ENCODE measurements at regions not wholly inside any gene's neighbourhood (a gene's known extent, or its start where the extent isn't known, plus 50 kb on each side); places are given as distances from the start of the nearest gene placed in this dataset.

DNA sequence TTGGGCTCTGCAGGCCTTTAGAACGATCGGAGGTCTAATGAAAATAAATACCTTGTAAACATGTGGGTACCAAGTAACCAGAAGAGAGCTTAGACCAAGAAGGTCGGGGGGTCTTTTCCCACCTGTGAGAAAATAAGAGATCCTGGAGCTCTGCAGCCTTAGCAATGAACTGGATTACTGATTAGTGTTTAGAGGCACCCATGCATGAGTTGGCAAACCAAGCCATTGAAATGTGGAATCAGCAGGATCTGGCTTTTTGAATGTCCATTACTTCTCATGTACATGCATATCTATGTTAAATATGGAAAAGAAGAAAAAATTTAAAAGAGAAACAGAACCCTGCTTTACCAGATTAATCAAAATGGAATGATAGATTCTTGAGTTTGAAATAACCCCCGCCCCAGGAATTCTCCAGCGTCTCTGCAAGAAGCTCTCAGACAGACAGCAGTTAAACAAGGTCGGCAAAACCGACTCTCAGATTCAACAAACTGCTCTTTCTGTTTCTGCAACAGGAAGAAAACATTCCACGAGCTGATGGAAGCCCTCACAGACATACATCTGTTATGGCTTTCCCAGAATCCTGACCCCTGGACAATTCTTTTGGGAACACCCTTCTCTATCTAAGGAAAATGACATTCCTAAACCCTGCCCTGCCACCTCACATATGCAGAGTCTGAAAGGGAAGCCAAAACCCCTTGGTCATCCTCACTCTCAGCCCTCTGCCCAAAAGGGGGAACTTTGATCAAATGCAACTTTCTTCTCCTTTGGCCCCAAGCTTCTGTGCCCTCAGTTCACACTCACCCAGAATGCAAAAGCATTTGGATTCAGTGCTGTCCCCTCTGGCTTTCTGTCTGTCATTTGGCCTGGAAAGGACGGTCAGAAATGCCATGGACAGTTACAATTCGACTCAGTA lies 78.7 kb upstream of the EN2 start:
- Mint-ChIP-seq H3K27me3 (peaks cover 77% of the 10 kb centered on the region), H3K27ac (no peak overlapping the region), H3K4me3 (no peak overlapping the region), H3K4me1 (peaks cover 43% of the 10 kb centered on the region), H3K9me3 (ENCODE audit: insufficient read depth) (no peaks in the 10 kb centered on the region)
- TF ChIP-seq CTCF (IDR thresholded peaks at IDR 0.05) (no peak), EZH2 (IDR thresholded peaks at IDR 0.05; ENCODE audit: borderline replicate concordance, insufficient read depth, low read depth, low read length, poor library complexity, severe bottlenecking) (no peak)
- Histone ChIP-seq H3K4me3 (ENCODE audit: control extremely low read depth in 1 of 5, extremely low read depth in 1 of 5, insufficient read depth in 1 of 5, low read depth in 2 of 5, low read length in 4 of 5) (no peak overlapping the region), H3K79me2 (ENCODE audit: control insufficient read depth, insufficient read depth, low read length) (no peaks in the 10 kb centered on the region), H3K36me3 (replicated peaks in 1 of 2; ENCODE audit: control extremely low read depth in 1 of 2, control insufficient read depth in 1 of 2, extremely low read depth in 1 of 2, insufficient read depth in 2 of 2, low read length in 1 of 2) (no peaks in the 10 kb centered on the region), H4K20me1 (ENCODE audit: control insufficient read depth, insufficient read depth, low read length, poor library complexity, severe bottlenecking) (peaks cover 8% of the 10 kb centered on the region), H3K4me1 (ENCODE audit: control insufficient read depth in 2 of 2, insufficient read depth in 2 of 2, low read length in 2 of 2) (peaks cover 60 to 75% of the 10 kb centered on the region in 2 donors), H3K9me3 (ENCODE audit: control extremely low read depth in 1 of 3, control insufficient read depth in 2 of 3, insufficient read depth in 1 of 3, low read length in 2 of 3) (peaks cover 0 to 26% (median 0%) of the 10 kb centered on the region in 3 donors), H3K4me2 (replicated peaks; ENCODE audit: low read depth, low read length, poor library complexity, severe bottlenecking) (no peak overlapping the region), H2AFZ (ENCODE audit: insufficient read depth, low read depth, low read length, poor library complexity, severe bottlenecking) (no peak overlapping the region), H3K27ac (ENCODE audit: low read length in 2 of 2) (no peak overlapping the region), H3K27me3 (replicated peaks in 1 of 4; ENCODE audit: control extremely low read depth in 1 of 4, control insufficient read depth in 3 of 4, insufficient read depth in 4 of 4, low read length in 3 of 4) (peaks cover 0 to 90% (median 74%) of the 10 kb centered on the region in 4 experiments), H3K9ac (ENCODE audit: low read length) (no peak overlapping the region)
- no peak for ATAC-seq (ENCODE audit: low read depth)
- WGBS (ENCODE audit: insufficient coverage): 14% methylated on average over 10 of the region's 10 CpGs
- POLR2A ChIA-PET: no interaction called here
- DNase-seq: no peak
- intact Hi-C loops (cut with micrococcal nuclease): loop anchor here (2.0 to 10.0 kb wide), 4 partner anchors 74 to 374 kb away; partner anchors contain the start of gene PAXIP1
- CTCF ChIA-PET: interaction anchor here (0.6 to 3.1 kb wide), 15 partner anchors 9 to 451 kb away, joined by 3 to 11 read pairs (median 4); no protein-coding TSS in a partner anchor

All from B cell (primary cell).